Smooth muscle cell (in vitro differentiated cells): ENCODE measurements at regions not wholly inside any gene's neighbourhood (a gene's known extent, or its start where the extent isn't known, plus 50 kb on each side); places are given as distances from the start of the nearest gene placed in this dataset.

Experiments used
- DNase-seq: peaks from one replicate; lab custom pipeline; 2025; ENCODE audit not compliant: unreplicated experiment; lab: John Stamatoyannopoulos, UW
- H2AFZ ChIP-seq: fragments of 200-600 bp; sonication (generic); 2 replicates; pipeline ENCODE4 v1.6.0; 2016; ENCODE audit warnings: antibody characterized with exemption, low read depth, mild to moderate bottlenecking
- H3F3A ChIP-seq: fragments of 200-600 bp; sonication (generic); 2 replicates; pipeline ENCODE4 v1.6.0; 2017; ENCODE audit warnings: antibody characterized with exemption, low read depth
- H3K27ac ChIP-seq: fragments of 200-600 bp; sonication (generic); 2 replicates; pipeline ENCODE4 v1.5.1; 2016; ENCODE audit warnings: low read depth, mild to moderate bottlenecking
- H3K27me3 ChIP-seq: fragments of 200-600 bp; sonication (generic); 2 replicates; pipeline ENCODE4 v1.6.1; 2016; ENCODE audit warnings: low read depth, mild to moderate bottlenecking
- H3K36me3 ChIP-seq: fragments of 200-600 bp; sonication (generic); 2 replicates; pipeline ENCODE4 v1.5.1; 2016; ENCODE audit warnings: low read depth
- H3K4me1 ChIP-seq: fragments of 200-600 bp; sonication (generic); 2 replicates; pipeline ENCODE4 v1.5.1; 2016; ENCODE audit warnings: low read depth
- H3K4me2 ChIP-seq: fragments of 200-600 bp; sonication (generic); 2 replicates; pipeline ENCODE4 v1.6.0; 2016; ENCODE audit warnings: mild to moderate bottlenecking
- H3K4me3 ChIP-seq: fragments of 200-600 bp; sonication (generic); 2 replicates; pipeline ENCODE4 v1.5.1; 2016; ENCODE audit warnings: mild to moderate bottlenecking
- H3K79me2 ChIP-seq: fragments of 200-600 bp; sonication (generic); 2 replicates; pipeline ENCODE4 v1.6.0; 2016; ENCODE audit warnings: low read depth, mild to moderate bottlenecking
- H3K9ac ChIP-seq: fragments of 200-600 bp; sonication (generic); 2 replicates; pipeline ENCODE4 v1.6.0; 2016; ENCODE audit warnings: low read depth
- H3K9me3 ChIP-seq: fragments of 200-600 bp; sonication (generic); replicated peaks from 2 replicates; pipeline ENCODE4 v1.5.1; 2016; ENCODE audit warnings: low read depth
- H4K20me1 ChIP-seq: fragments of 200-600 bp; sonication (generic); 2 replicates; pipeline ENCODE4 v1.6.0; 2016; ENCODE audit warnings: low read depth
- CTCF ChIP-seq: fragments of 200-600 bp; sonication (generic); IDR thresholded peaks from 2 replicates; pipeline ENCODE4 v1.5.1; 2017; ENCODE audit warnings: borderline replicate concordance, mild to moderate bottlenecking, antibody characterized with exemption; ENCODE audit not compliant: insufficient read depth, poor library complexity, severe bottlenecking
- WGBS: methylation state at CpG from one replicate; pipeline ENCODE4 v1.1.7; 2016; ENCODE audit warnings: low lambda C conversion rate; 5-methylcytosine and 5-hydroxymethylcytosine counted together

DNA sequence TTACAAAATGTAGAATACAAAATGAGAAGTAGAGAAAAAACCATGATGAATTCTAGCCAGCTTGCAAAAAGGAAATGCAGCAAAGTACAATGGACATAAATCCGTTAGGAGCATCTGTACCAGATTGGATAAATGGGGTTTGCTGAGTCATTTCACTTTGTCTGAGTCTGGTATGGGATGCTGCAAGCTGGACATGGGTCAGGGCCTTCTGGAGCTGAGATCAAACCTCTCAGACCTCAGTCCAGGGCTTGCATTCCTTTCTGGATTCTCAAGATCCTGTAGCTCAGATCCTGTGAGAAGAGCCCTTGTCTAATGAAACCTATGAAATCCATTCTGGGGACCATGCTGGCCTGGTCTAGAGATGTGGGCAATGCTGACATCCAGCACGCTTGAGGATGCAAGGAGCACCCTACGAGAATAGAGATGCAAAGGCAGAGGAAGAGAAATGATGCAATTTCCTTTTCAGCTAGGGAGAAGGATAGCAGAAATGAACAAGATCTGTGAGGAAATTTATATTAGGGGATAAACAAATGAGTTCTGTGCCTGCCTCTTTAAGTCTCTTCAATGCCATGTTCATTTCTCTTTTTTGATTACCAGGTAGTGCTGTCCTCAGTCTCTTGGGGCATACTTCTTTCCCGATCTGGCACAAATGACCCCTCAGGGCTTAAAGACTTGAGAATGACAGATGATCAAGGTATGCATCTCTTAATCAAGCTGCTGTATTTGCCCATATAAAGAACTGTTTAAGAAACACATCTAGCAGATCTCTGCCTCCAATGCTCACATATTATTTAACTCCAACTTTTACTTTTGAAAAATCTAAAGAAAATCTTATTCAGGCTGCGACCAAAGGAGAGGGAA lies 230.4 kb downstream of the MEIS1 start:
- H3K4me2 ChIP-seq = no peak overlapping the region
- DNase-seq = no peak
- no peak overlapping the region for H2AFZ ChIP-seq
- H3K9me3 ChIP-seq = no peaks in the 10 kb centered on the region
- no peak overlapping the region for H3K27ac ChIP-seq
- no peaks in the 10 kb centered on the region for H3K79me2 ChIP-seq
- no peak for TF ChIP-seq CTCF
- WGBS = 74% methylated on average over 5 of the region's 5 CpGs
- no peak overlapping the region for H3K9ac ChIP-seq
- no peaks in the 10 kb centered on the region for H3K27me3 ChIP-seq
- H3K4me1 ChIP-seq = no peaks in the 10 kb centered on the region
- no peaks in the 10 kb centered on the region for H3F3A ChIP-seq
- H4K20me1 ChIP-seq = no peaks in the 10 kb centered on the region
- H3K36me3 ChIP-seq = no peaks in the 10 kb centered on the region
- no peak overlapping the region for H3K4me3 ChIP-seq

- H2AFZ ChIP-seq = no peak overlapping the region
- no peaks in the 10 kb centered on the region for H3K79me2 ChIP-seq
- no peaks in the 10 kb centered on the region for H3F3A ChIP-seq
- H3K27ac ChIP-seq = no peak overlapping the region
- H3K9ac ChIP-seq = no peak overlapping the region
- H3K36me3 ChIP-seq = no peaks in the 10 kb centered on the region
- no peaks in the 10 kb centered on the region for H3K4me1 ChIP-seq
- 65% methylated on average over 4 of the region's 4 CpGs for WGBS
- DNase-seq = no peak
- no peaks in the 10 kb centered on the region for H4K20me1 ChIP-seq
- H3K27me3 ChIP-seq = no peaks in the 10 kb centered on the region
- H3K9me3 ChIP-seq = no peaks in the 10 kb centered on the region
- no peak overlapping the region for H3K4me3 ChIP-seq
- no peak for TF ChIP-seq CTCF
- no peak overlapping the region for H3K4me2 ChIP-seq
These were observed 232.4 kb downstream of the MEIS1 start for GRCh38 chr2:66667301-66667700.

GRCh38 chr2:66673286-66673685 lies 238.4 kb downstream of the MEIS1 start:
- 96% methylated on average over 2 of the region's 2 CpGs for WGBS
- no peaks in the 10 kb centered on the region for H3K79me2 ChIP-seq
- H3K4me3 ChIP-seq = no peak overlapping the region
- no peaks in the 10 kb centered on the region for H3K36me3 ChIP-seq
- H3K9me3 ChIP-seq = no peaks in the 10 kb centered on the region
- DNase-seq = no peak
- no peak overlapping the region for H3K9ac ChIP-seq
- H3K27ac ChIP-seq = no peak overlapping the region
- no peaks in the 10 kb centered on the region for H3K4me1 ChIP-seq
- no peaks in the 10 kb centered on the region for H3K27me3 ChIP-seq
- no peaks in the 10 kb centered on the region for H3F3A ChIP-seq
- no peak for TF ChIP-seq CTCF
- no peak overlapping the region for H2AFZ ChIP-seq
- H4K20me1 ChIP-seq = no peaks in the 10 kb centered on the region
- no peak overlapping the region for H3K4me2 ChIP-seq

DNA sequence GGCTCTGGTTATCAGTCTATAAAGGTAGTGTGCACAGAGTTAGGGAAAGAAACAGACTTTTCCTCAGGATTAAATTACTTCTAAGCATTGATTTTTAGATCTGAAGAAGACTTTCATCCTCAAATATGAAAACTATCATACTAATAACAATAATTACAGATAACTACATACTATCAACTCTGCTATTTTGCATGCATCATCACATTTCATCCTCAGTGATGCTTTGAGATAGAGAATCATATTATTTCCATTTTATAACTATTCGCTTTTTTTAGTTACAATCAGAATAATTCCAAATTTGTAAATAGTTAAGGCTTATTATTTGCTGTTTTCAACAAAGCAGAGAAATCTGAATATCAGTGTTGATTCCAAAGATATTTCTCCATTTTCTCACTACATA lies 239.2 kb downstream of the MEIS1 start:
- Histone ChIP-seq H3K27ac (no peak overlapping the region), H3K9me3 (no peaks in the 10 kb centered on the region), H3K4me1 (no peaks in the 10 kb centered on the region), H4K20me1 (no peaks in the 10 kb centered on the region), H2AFZ (no peak overlapping the region), H3K36me3 (no peaks in the 10 kb centered on the region), H3F3A (no peaks in the 10 kb centered on the region), H3K4me3 (no peak overlapping the region), H3K27me3 (no peaks in the 10 kb centered on the region), H3K79me2 (no peaks in the 10 kb centered on the region), H3K9ac (no peak overlapping the region), H3K4me2 (no peak overlapping the region)
- no peak for DNase-seq
- TF ChIP-seq CTCF = no peak
- WGBS = 98% methylated on average over 1 of the region's 1 CpG
